GM21737 (cell line): ENCODE measurements at regions not wholly inside any gene's neighbourhood (a gene's known extent, or its start where the extent isn't known, plus 50 kb on each side); places are given as distances from the start of the nearest gene placed in this dataset.

Experiments used
- ATAC-seq: cut with Tn5 transposase; IDR thresholded peaks from one replicate; pipeline ENCODE4 v1.9.1; 2021; ENCODE audit warnings: mild to moderate bottlenecking, moderate library complexity; ENCODE audit not compliant: unreplicated experiment

DNA sequence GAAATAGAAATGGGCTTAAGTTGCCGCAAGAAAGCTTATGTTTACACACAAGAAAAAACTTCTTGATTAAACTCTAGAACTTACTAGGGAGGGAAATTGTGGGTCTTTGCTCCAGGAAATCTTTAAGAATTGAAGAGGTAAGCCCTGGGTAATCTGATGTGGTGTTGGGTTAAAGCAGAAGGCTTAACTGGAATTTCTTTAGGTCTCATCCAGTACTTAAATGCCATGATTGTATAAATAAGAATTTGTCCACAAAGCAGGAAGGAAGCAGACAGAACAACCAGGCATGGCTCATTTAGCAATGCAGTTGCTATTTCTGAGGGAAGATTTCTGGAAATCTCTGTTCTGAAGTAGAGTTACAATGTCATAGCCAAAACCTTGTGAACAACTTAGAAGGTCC lies 360.4 kb downstream of the KLF5 start:
- no peak for ATAC-seq

GRCh38 chr13:73417012-73417615 lies 358.3 kb downstream of the KLF5 start:
- no peak for ATAC-seq

GRCh38 chr13:73416093-73416492 lies 357.3 kb downstream of the KLF5 start:
- no peak for ATAC-seq

GRCh38 chr13:73413656-73414055 lies 354.9 kb downstream of the KLF5 start:
- no peak for ATAC-seq

DNA sequence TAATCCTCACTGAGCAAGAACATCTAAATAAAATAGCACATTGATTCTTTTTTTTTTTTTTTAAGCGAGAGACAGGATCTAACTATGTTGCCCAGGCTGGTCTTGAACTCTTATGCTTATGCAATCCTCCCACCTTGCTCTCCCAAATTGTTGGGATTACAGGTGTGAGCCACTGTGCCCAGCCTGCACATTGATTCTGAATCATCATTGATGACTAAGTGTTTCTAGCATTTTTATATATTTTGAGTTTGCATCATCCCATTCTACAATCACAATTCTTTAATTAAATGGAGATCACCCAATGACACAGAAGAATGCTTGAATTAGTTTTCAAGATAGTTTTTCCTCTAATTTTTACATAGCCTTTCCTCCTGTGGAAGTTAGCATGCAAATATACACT lies 354.1 kb downstream of the KLF5 start:
- no peak for ATAC-seq

- ATAC-seq, result no peak
Observed at GRCh38 chr13:73411067-73411809, 352.4 kb downstream of the KLF5 start.

- no peak for ATAC-seq
Observed at GRCh38 chr13:73406454-73406853, 347.6 kb downstream of the KLF5 start.

- no peak for ATAC-seq
Observed at GRCh38 chr13:73404581-73404980, 345.8 kb downstream of the KLF5 start.

- ATAC-seq, result no peak
Observed at GRCh38 chr13:73403355-73404120, 344.7 kb downstream of the KLF5 start.

- no peak for ATAC-seq
Observed at GRCh38 chr13:73401769-73402168, 343.0 kb downstream of the KLF5 start.

DNA sequence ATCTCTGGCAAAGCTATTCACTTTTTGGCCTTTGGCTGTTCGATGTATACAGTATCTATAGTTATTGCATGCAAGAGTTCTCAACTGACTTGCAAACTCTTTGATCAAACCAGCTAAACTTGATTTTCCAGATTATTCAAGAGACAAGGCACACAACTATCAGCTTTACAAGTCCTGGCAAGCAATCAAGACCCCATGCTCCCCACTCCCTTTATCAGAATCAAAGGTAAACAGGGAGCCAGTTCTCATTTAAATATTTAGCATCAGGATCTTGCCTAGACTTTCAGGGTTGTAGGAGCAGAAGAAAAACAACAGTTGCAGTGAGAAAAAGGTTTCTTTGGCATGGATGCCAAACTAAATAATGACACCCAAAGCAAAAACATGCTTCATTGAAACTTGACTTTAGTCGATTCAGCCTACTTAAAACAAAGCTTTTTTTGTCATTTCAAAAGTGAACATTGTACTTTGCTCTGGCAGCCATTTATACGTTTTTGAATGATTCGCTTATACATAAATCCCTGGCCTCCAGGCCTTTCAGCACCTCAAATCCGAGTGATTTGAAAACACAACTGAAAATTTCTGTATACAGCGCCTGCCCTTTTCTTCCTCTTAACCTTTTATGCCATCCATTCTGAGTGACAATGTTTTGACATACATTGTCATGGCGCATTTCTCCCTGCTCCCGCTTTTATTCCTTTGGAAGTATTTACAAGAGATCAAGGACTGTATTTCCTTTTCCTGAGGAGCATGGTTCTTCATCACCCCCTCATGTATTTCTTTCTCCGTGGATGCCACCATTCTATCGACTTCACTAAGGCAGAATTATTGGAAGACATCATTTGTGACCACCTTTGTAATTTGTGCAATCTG lies 340.8 kb downstream of the KLF5 start:
- no peak for ATAC-seq

GRCh38 chr13:73397496-73398305 lies 338.9 kb downstream of the KLF5 start:
- ATAC-seq, result no peak

- no peak for ATAC-seq
Observed at GRCh38 chr13:73394066-73394465, 335.3 kb downstream of the KLF5 start.

DNA sequence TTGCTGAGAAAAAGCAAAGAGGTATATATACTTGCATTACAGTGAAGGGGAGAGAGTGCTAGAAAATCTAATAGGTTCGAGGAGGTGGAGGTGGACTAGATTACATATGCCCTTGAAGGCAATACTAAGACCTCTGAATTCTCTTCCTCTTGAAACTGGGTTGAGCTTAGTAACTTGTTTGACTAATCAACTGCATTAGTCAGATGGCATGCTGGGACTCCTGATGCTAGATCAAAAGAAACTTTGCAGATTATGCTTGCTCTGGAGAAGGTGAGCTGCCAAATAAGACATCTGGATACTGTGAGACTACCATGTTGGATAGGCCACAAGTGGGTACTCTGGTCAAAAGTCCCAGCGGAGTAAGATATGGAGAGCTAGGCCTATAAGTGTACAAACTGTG lies 331.3 kb downstream of the KLF5 start:
- ATAC-seq, result no peak

DNA sequence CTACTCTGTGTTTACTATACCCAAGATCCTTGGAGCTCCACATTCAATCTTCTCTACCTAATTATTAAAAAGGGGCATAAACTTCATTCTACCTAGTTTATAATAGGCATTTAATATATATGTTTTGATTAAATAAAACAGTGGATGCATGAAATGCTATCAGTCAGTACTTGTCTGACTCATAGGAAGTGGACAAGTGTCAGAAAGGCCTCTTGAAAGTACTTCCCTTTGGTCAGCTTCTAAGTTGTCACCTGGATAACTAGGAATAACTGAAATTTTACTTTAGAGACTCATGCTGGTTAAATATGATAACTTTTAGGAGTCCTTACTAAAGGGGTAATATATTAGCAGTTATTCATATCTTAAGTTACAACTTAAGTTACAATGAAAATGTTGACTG lies 329.8 kb downstream of the KLF5 start:
- ATAC-seq, result no peak

- no peak for ATAC-seq
Observed at GRCh38 chr13:73387318-73387717, 328.5 kb downstream of the KLF5 start.

- no peak for ATAC-seq
Observed at GRCh38 chr13:73385848-73386247, 327.0 kb downstream of the KLF5 start.

DNA sequence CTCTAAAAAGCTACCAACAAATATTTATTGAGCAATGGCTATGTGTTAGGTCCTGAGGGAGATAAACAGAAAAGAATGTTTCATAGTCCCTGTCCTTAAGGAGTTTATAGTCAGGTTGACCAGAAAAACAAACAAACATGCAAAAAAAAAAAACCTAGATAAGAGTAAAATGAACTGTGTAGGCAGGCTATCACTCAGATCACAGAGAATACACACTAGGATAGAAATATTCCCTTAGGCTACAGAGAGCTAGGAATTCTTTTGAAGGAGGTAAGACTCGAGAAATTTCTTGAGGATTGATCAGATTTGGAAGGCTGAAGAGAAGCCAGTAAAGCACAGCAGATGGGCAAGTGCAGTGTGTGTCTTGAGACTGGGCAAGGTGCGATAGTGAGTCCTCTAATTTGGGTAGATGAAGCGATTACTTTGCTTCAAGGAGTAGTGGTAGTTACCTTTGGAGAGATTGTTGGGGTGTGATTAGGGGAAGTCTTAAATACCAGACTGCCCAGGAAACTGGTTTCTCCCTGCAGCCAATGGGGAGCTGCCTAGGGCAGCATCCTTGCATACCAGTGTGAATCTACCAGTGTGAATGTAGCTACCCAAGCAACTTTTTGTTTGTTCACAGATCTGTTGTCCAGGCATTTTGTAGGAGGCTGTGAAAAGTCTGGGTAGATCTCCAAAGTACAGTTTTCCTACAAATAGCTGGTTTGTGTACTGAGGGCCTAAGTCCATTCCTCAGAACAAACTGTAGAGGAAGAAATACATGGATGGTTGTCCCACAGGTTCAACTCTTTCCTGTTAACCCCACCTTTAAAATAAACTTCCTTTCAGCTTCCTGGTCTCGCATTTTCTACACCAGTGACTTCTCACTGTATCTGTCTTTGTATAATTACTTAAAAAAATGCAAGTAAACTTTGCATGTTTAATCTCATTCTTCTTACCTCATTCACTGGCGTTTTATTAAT lies 314.1 kb downstream of the KLF5 start:
- ATAC-seq, result no peak

GRCh38 chr13:73370066-73370465 lies 311.3 kb downstream of the KLF5 start:
- no peak for ATAC-seq
